ENCODE measurements at regions not wholly inside any gene's neighbourhood (a gene's known extent, or its start where the extent isn't known, plus 50 kb on each side); places are given as distances from the start of the nearest gene placed in this dataset.

GRCh38 chr1:60906039-60906438 lies 176.3 kb upstream of the NFIA start:
- no peak overlapping the region for H4K91ac ChIP-seq (ENCODE audit: insufficient read length, low read depth, low read length)
- no peak overlapping the region for H2BK15ac ChIP-seq (ENCODE audit: low read depth, low read length)
- H3K9me3 ChIP-seq (ENCODE audit: control insufficient read depth, low read depth, low read length): no peaks in the 10 kb centered on the region
- no peaks in the 10 kb centered on the region for H3K23me2 ChIP-seq (ENCODE audit: insufficient read length, low read depth, low read length, poor library complexity, severe bottlenecking)
- H3K4me1 Mint-ChIP-seq: peaks cover 33 to 41% of the 10 kb centered on the region in 2 experiments
- H3K23ac ChIP-seq (ENCODE audit: insufficient read length, low read depth, low read length): no peak overlapping the region
- H3K27me3 Mint-ChIP-seq (ENCODE audit: low read depth): peaks cover 2% of the 10 kb centered on the region; the same call in 1 of the 2 replicates
- H2BK20ac ChIP-seq (ENCODE audit: low read depth, low read length, poor library complexity, severe bottlenecking): no peak overlapping the region
- H3K9ac ChIP-seq (ENCODE audit: extremely low read depth, insufficient read length, low read length): no peak overlapping the region
- no peak overlapping the region for H4K5ac ChIP-seq (ENCODE audit: insufficient read length, low read depth, low read length)
- H3K27ac ChIP-seq (ENCODE audit: insufficient read length, low read depth, low read length): peak overlapping the region; percentile 24
- H3K4me1 ChIP-seq (ENCODE audit: insufficient read depth, low read length): peaks cover 8% of the 10 kb centered on the region; the same call in 1 of the 2 replicates
- no peak overlapping the region for H2AFZ ChIP-seq (ENCODE audit: low read length)
- H3K18ac ChIP-seq (ENCODE audit: insufficient read length, low read depth, low read length): no peak overlapping the region
- H3K79me1 ChIP-seq (ENCODE audit: insufficient read depth, low read depth, low read length, poor library complexity, severe bottlenecking): no peaks in the 10 kb centered on the region
- peak overlapping the region in 2 of 3 experiments; percentile 78 to 84; a peak in 5 of 7 replicates for H3K27ac Mint-ChIP-seq
- no peak overlapping the region for H4K8ac ChIP-seq (replicated peaks; ENCODE audit: insufficient read length, low read depth, low read length)
- no peak for TF ChIP-seq CTCF (conservative IDR thresholded peaks at IDR 0.05)
- H3T11ph ChIP-seq (ENCODE audit: low read length): no peak overlapping the region
- no peak overlapping the region for H2AK5ac ChIP-seq (ENCODE audit: insufficient read length, low read length)
- no peak for DNase-seq
- H3K9me3 Mint-ChIP-seq: peaks cover 0 to 3% of the 10 kb centered on the region in 2 experiments; a peak in 1 of 5 replicates
- no peak overlapping the region for H2BK120ac ChIP-seq (ENCODE audit: low read depth, low read length, poor library complexity, severe bottlenecking)
- no CpG with 5 or more reads among the region's 2 CpGs for WGBS (ENCODE audit: extremely low coverage, insufficient read length, low lambda C conversion rate)
- no peak overlapping the region for H2BK12ac ChIP-seq (ENCODE audit: insufficient read length, low read depth, low read length)
- no peak overlapping the region for H3K14ac ChIP-seq (ENCODE audit: insufficient read depth, low read length)
- no peak overlapping the region for H2BK5ac ChIP-seq (ENCODE audit: insufficient read length, low read length)
- no peak overlapping the region for H3K4me2 ChIP-seq (ENCODE audit: insufficient read depth, insufficient read length, low read length)
- no peaks in the 10 kb centered on the region for H4K20me1 ChIP-seq (ENCODE audit: control insufficient read depth, insufficient read depth, insufficient read length)
- H3K36me3 Mint-ChIP-seq (ENCODE audit: insufficient read depth in 1 of 3, low read depth in 3 of 3): peaks cover 0 to 6% (median 3%) of the 10 kb centered on the region in 3 experiments; a peak in 3 of 7 replicates
- H3K56ac ChIP-seq (ENCODE audit: insufficient read length, low read depth, low read length): no peak overlapping the region
- no peaks in the 10 kb centered on the region for H3K79me2 ChIP-seq (ENCODE audit: insufficient read depth, low read length)
- H3K27me3 ChIP-seq (ENCODE audit: insufficient read depth, low read length): no peaks in the 10 kb centered on the region
- no peak overlapping the region for H3K4me3 Mint-ChIP-seq
- no peak overlapping the region for H3K4ac ChIP-seq (ENCODE audit: low read depth, low read length)
